Endothelial cell of umbilical vein (primary cell): ENCODE measurements at regions not wholly inside any gene's neighbourhood (a gene's known extent, or its start where the extent isn't known, plus 50 kb on each side); places are given as distances from the start of the nearest gene placed in this dataset.

Experiments
- CTCF ChIP-seq, 2 donors: IDR thresholded peaks; 1 replicate in 1 of 2; 2 replicates in 1 of 2; pipeline ENCODE4 v1.5.1; 2011; ENCODE audit warnings: low read length in 2 of 2, mild to moderate bottlenecking in 2 of 2, moderate library complexity in 2 of 2, control low read depth in 1 of 2, inconsistent platforms in 1 of 2, low read depth in 1 of 2; ENCODE audit not compliant: insufficient read depth in 1 of 2; ENCODE audit errors: extremely low read depth in 1 of 2
- EZH2 ChIP-seq: IDR thresholded peaks from 2 replicates; pipeline ENCODE4 v1.6.1; 2012; ENCODE audit warnings: borderline replicate concordance, low read depth, mild to moderate bottlenecking, moderate library complexity, low read length, inconsistent platforms; ENCODE audit not compliant: severe bottlenecking
- FOS ChIP-seq: IDR thresholded peaks from 2 replicates; pipeline ENCODE4 v1.6.1; 2011; ENCODE audit warnings: mild to moderate bottlenecking, low read length, moderate library complexity, borderline replicate concordance; ENCODE audit not compliant: insufficient read depth
- GATA2 ChIP-seq: IDR thresholded peaks from 2 replicates; pipeline ENCODE4 v1.7.0; 2011; ENCODE audit warnings: low read depth, mild to moderate bottlenecking, moderate library complexity, mixed read lengths, low read length; ENCODE audit not compliant: insufficient read length, insufficient read depth
- JUN ChIP-seq: IDR thresholded peaks from 2 replicates; pipeline ENCODE4 v1.6.1; 2011; ENCODE audit warnings: borderline replicate concordance, low read depth; ENCODE audit not compliant: insufficient read length, insufficient read depth
- MAX ChIP-seq: IDR thresholded peaks from 2 replicates; pipeline ENCODE4 v1.6.1; 2011; ENCODE audit not compliant: insufficient read depth, insufficient read length
- MYC ChIP-seq: IDR thresholded peaks from one replicate; pipeline ENCODE4 v1.6.1; 2011; ENCODE audit warnings: mild to moderate bottlenecking, low read depth, low read length
- POLR2A ChIP-seq: IDR thresholded peaks from 2 replicates; pipeline ENCODE4 v1.6.1; 2012; ENCODE audit warnings: low read depth, mild to moderate bottlenecking, control low read depth, low read length
- POLR2AphosphoS5 ChIP-seq: IDR thresholded peaks from 2 replicates; pipeline ENCODE4 v1.6.1; 2012; ENCODE audit warnings: low read depth, mild to moderate bottlenecking, control low read depth, low read length, moderate library complexity; ENCODE audit not compliant: insufficient read depth

GRCh38 chr14:31965071-31965734 is 111.9 kb upstream of the ARHGAP5 start:
- TF ChIP-seq MAX (no peak), CTCF (IDR thresholded peaks at IDR 0.05; ENCODE audit: extremely low read depth in 1 of 2, insufficient read depth in 1 of 2, low read depth in 1 of 2, low read length in 2 of 2) (no peak), POLR2AphosphoS5 (no peak), POLR2A (no peak), EZH2 (no peak), GATA2 (no peak), MYC (no peak), FOS (no peak), JUN (no peak)
